ENCODE measurements at regions not wholly inside any gene's neighbourhood (a gene's known extent, or its start where the extent isn't known, plus 50 kb on each side); places are given as distances from the start of the nearest gene placed in this dataset.

GRCh38 chr1:87615901-87616300, 287.2 kb downstream of the LMO4 start:
- in situ Hi-C loops (cut with MboI; ENCODE audit: low sequenced_read_pairs, unreplicated experiment): no loop called here
- DNase-seq (ENCODE audit: low spot score): no peak
- no peak for TF ChIP-seq CTCF (IDR thresholded peaks at IDR 0.05; ENCODE audit: borderline replicate concordance, control extremely low read depth, extremely low read depth, insufficient read depth, missing control alignments)

GRCh38 chr1:87620807-87621206, 292.1 kb downstream of the LMO4 start:
- no peak for TF ChIP-seq CTCF (IDR thresholded peaks at IDR 0.05; ENCODE audit: borderline replicate concordance, control extremely low read depth, extremely low read depth, insufficient read depth, missing control alignments)
- no peak for DNase-seq (ENCODE audit: low spot score)
- in situ Hi-C loops (cut with MboI; ENCODE audit: low sequenced_read_pairs, unreplicated experiment): no loop called here

GRCh38 chr1:87629673-87630072, 301.0 kb downstream of the LMO4 start:
- TF ChIP-seq CTCF (IDR thresholded peaks at IDR 0.05; ENCODE audit: borderline replicate concordance, control extremely low read depth, extremely low read depth, insufficient read depth, missing control alignments): no peak
- in situ Hi-C loops (cut with MboI; ENCODE audit: low sequenced_read_pairs, unreplicated experiment): no loop called here
- no peak for DNase-seq (ENCODE audit: low spot score)

- in situ Hi-C loops (cut with MboI; ENCODE audit: low sequenced_read_pairs, unreplicated experiment): no loop called here
- DNase-seq (ENCODE audit: low spot score): no peak
- no peak for TF ChIP-seq CTCF (IDR thresholded peaks at IDR 0.05; ENCODE audit: borderline replicate concordance, control extremely low read depth, extremely low read depth, insufficient read depth, missing control alignments)
Observed at GRCh38 chr1:87632232-87632631, 303.6 kb downstream of the LMO4 start.

- TF ChIP-seq CTCF (IDR thresholded peaks at IDR 0.05; ENCODE audit: borderline replicate concordance, control extremely low read depth, extremely low read depth, insufficient read depth, missing control alignments): no peak
- in situ Hi-C loops (cut with MboI; ENCODE audit: low sequenced_read_pairs, unreplicated experiment): no loop called here
- DNase-seq (ENCODE audit: low spot score): no peak
Observed at GRCh38 chr1:87636198-87636892, 307.7 kb downstream of the LMO4 start.

- in situ Hi-C loops (cut with MboI; ENCODE audit: low sequenced_read_pairs, unreplicated experiment): no loop called here
- no peak for DNase-seq (ENCODE audit: low spot score)
- no peak for TF ChIP-seq CTCF (IDR thresholded peaks at IDR 0.05; ENCODE audit: borderline replicate concordance, control extremely low read depth, extremely low read depth, insufficient read depth, missing control alignments)
Observed at GRCh38 chr1:87638636-87639035, 310.0 kb downstream of the LMO4 start.
